H1 (cell line): ENCODE measurements at regions not wholly inside any gene's neighbourhood (a gene's known extent, or its start where the extent isn't known, plus 50 kb on each side); places are given as distances from the start of the nearest gene placed in this dataset.

Experiments used
- CTCF ChIA-PET: fragments of 300-600 bp; sonication (Branson Sonifier 250); formaldehyde crosslinking; loops from one replicate; lab custom pipeline; 2021; ENCODE audit not compliant: partially characterized antibody; lab: Charles Lee
- POLR2A ChIA-PET: fragments of 300-600 bp; sonication (Branson Sonifier 250); formaldehyde crosslinking; loops from one replicate; lab custom pipeline; 2021; ENCODE audit warnings: inconsistent platforms; ENCODE audit not compliant: partially characterized antibody; lab: Charles Lee
- DNase-seq, 2 experiments: peaks; one replicate each; pipeline versions ENCODE4 v3.0.0 to v3.0.0-alpha.2; 2010 to 2022; ENCODE audit warnings: low spot score in 2 of 2, low read depth in 1 of 2, mixed read lengths in 1 of 2
- FAIRE-seq: peaks from 2 replicates; lab custom pipeline; 2011; peaks lifted over from hg19 to GRCh38; lab: Jason Lieb, UNC
- H2AFZ ChIP-seq: 2 replicates; pipeline ENCODE4 v1.8.1; 2012; ENCODE audit warnings: low read length, inconsistent platforms
- H2AK5ac ChIP-seq: 2 replicates; pipeline ENCODE4 v1.6.1; 2013; ENCODE audit warnings: low read depth, low read length
- H2BK120ac ChIP-seq: replicated peaks from 2 replicates; pipeline ENCODE3; 2013; ENCODE audit warnings: low read depth, low read length, inconsistent platforms
- H2BK12ac ChIP-seq: 2 replicates; pipeline ENCODE4 v1.6.1; 2013; ENCODE audit warnings: low read depth, low read length
- H2BK15ac ChIP-seq: 2 replicates; pipeline ENCODE4 v1.6.1; 2013; ENCODE audit warnings: low read length
- H2BK20ac ChIP-seq: 2 replicates; pipeline ENCODE4 v1.6.1; 2013; ENCODE audit warnings: low read length
- H2BK5ac ChIP-seq: 2 replicates; pipeline ENCODE4 v1.6.1; 2013; ENCODE audit warnings: low read depth, low read length
- H3K14ac ChIP-seq: 2 replicates; pipeline ENCODE4 v1.6.1; 2013; ENCODE audit warnings: inconsistent platforms; ENCODE audit not compliant: insufficient read length
- H3K18ac ChIP-seq: 2 replicates; pipeline ENCODE4 v1.6.1; 2013; ENCODE audit warnings: low read length; ENCODE audit errors: extremely low read depth
- H3K23ac ChIP-seq: 2 replicates; pipeline ENCODE4 v1.6.1; 2013; ENCODE audit warnings: inconsistent platforms; ENCODE audit not compliant: insufficient read length
- H3K23me2 ChIP-seq: 2 replicates; pipeline ENCODE4 v1.6.1; 2013; ENCODE audit warnings: low read depth, low read length
- H3K27ac ChIP-seq: 2 replicates; pipeline ENCODE4 v1.6.1; 2011; ENCODE audit warnings: low read depth, low read length, inconsistent platforms
- H3K27me3 ChIP-seq, 4 experiments: replicated peaks in 1 of 4; 1 replicate in 1 of 4; 2 replicates in 3 of 4; pipeline versions ENCODE4 v1.6.1 to v1.8.1; 2011 to 2013; ENCODE audit warnings: low read length in 3 of 4, mild to moderate bottlenecking in 3 of 4, inconsistent platforms in 2 of 4, mixed read lengths in 2 of 4, moderate library complexity in 1 of 4; ENCODE audit not compliant: control insufficient read depth in 3 of 4, insufficient read depth in 3 of 4; ENCODE audit errors: extremely low read depth in 1 of 4
- H3K36me3 ChIP-seq, 4 experiments: 2 replicates each; pipeline versions ENCODE4 v1.6.1 to v1.8.1; 2011 to 2013; ENCODE audit warnings: mild to moderate bottlenecking in 4 of 4, low read length in 3 of 4, moderate library complexity in 2 of 4, control low read depth in 1 of 4, inconsistent platforms in 1 of 4; ENCODE audit not compliant: insufficient read depth in 4 of 4, control insufficient read depth in 2 of 4
- H3K4ac ChIP-seq: replicated peaks from 2 replicates; pipeline ENCODE3; 2013; ENCODE audit warnings: low read length, low read depth, mixed read lengths, inconsistent platforms; ENCODE audit not compliant: insufficient read length
- H3K4me1 ChIP-seq, 4 experiments: replicated peaks in 1 of 4; 1 replicate in 1 of 4; 2 replicates in 3 of 4; pipeline versions ENCODE4 v1.6.1 to v1.8.1; 2011 to 2013; ENCODE audit warnings: low read length in 3 of 4, inconsistent platforms in 2 of 4, mixed read lengths in 1 of 4; ENCODE audit not compliant: insufficient read depth in 4 of 4, control insufficient read depth in 3 of 4
- H3K4me2 ChIP-seq, 2 experiments: 2 replicates each; pipeline versions ENCODE4 v1.6.1 to v1.8.1; 2011 to 2013; ENCODE audit warnings: low read depth in 2 of 2, low read length in 2 of 2, control low read depth in 1 of 2, inconsistent platforms in 1 of 2, mild to moderate bottlenecking in 1 of 2; ENCODE audit not compliant: insufficient read depth in 1 of 2
- H3K4me3 ChIP-seq, 4 experiments: fragments of 200-600, 300-600 bp in 1 of 4; sonication (generic), shearing (Covaris generic), sonication (Bioruptor Twin) in 1 of 4; 2 replicates each; pipeline versions ENCODE4 v1.5.1 to v1.8.1; 2011 to 2016; ENCODE audit warnings: low read length in 4 of 4, low read depth in 3 of 4, control low read depth in 2 of 4, inconsistent platforms in 2 of 4, mild to moderate bottlenecking in 2 of 4, mixed read lengths in 1 of 4, moderate library complexity in 1 of 4; ENCODE audit not compliant: insufficient read depth in 2 of 4; ENCODE audit errors: extremely low read depth in 1 of 4
- H3K56ac ChIP-seq: replicated peaks from 2 replicates; pipeline ENCODE3; 2013; ENCODE audit warnings: low read depth, mild to moderate bottlenecking, mixed read lengths, low read length, inconsistent platforms; ENCODE audit not compliant: insufficient read length
- H3K79me1 ChIP-seq: 2 replicates; pipeline ENCODE4 v1.6.1; 2013; ENCODE audit warnings: low read depth, low read length, control low read depth
- H3K79me2 ChIP-seq, 2 experiments: 2 replicates each; pipeline versions ENCODE4 v1.6.1 to v1.8.1; 2012 to 2013; ENCODE audit warnings: low read length in 2 of 2, mild to moderate bottlenecking in 2 of 2, inconsistent platforms in 1 of 2; ENCODE audit not compliant: insufficient read depth in 2 of 2, control insufficient read depth in 1 of 2
- H3K9ac ChIP-seq, 4 experiments: replicated peaks in 1 of 4; 1 replicate in 1 of 4; 2 replicates in 3 of 4; pipeline versions ENCODE4 v1.6.1 to v1.8.1; 2011 to 2013; ENCODE audit warnings: low read depth in 3 of 4, low read length in 3 of 4, control low read depth in 2 of 4, mild to moderate bottlenecking in 2 of 4, moderate library complexity in 2 of 4, inconsistent platforms in 1 of 4; ENCODE audit errors: extremely low read depth in 1 of 4
- H3K9me3 ChIP-seq, 2 experiments: 2 replicates each; pipeline versions ENCODE4 v1.6.1 to v1.8.1; 2012 to 2013; ENCODE audit warnings: mild to moderate bottlenecking in 2 of 2, moderate library complexity in 2 of 2, control low read depth in 1 of 2, inconsistent platforms in 1 of 2, low read depth in 1 of 2, low read length in 1 of 2, mixed read lengths in 1 of 2; ENCODE audit not compliant: insufficient read depth in 2 of 2
- H4K20me1 ChIP-seq, 2 experiments: replicated peaks in 1 of 2; 2 replicates each; pipeline versions ENCODE3 to v1.8.1; 2011 to 2013; ENCODE audit warnings: inconsistent platforms in 2 of 2, low read length in 2 of 2, mild to moderate bottlenecking in 1 of 2; ENCODE audit not compliant: insufficient read depth in 2 of 2, control insufficient read depth in 1 of 2
- H4K5ac ChIP-seq: 2 replicates; pipeline ENCODE4 v1.6.1; 2013; ENCODE audit warnings: low read length, low read depth, mixed read lengths, inconsistent platforms; ENCODE audit not compliant: insufficient read length
- H4K8ac ChIP-seq: 2 replicates; pipeline ENCODE4 v1.8.0; 2013; ENCODE audit warnings: mild to moderate bottlenecking, moderate library complexity, low read length, inconsistent platforms; ENCODE audit not compliant: insufficient read depth; ENCODE audit errors: extremely low read depth
- H4K91ac ChIP-seq: replicated peaks from 2 replicates; pipeline ENCODE3; 2013; ENCODE audit warnings: low read length, mixed read lengths, inconsistent platforms; ENCODE audit not compliant: insufficient read length
- CBX5 ChIP-seq: fragments of 300-800, 300-1000 bp; sonication (generic); IDR thresholded peaks from 2 replicates; pipeline ENCODE4 v1.7.1; 2016; ENCODE audit warnings: antibody characterized with exemption, low read length, low read depth
- FOSL1 ChIP-seq: IDR thresholded peaks from 2 replicates; pipeline ENCODE4 v1.6.1; 2011; ENCODE audit warnings: mild to moderate bottlenecking, low read depth, low read length, moderate library complexity; ENCODE audit not compliant: insufficient read depth
- MAX ChIP-seq: IDR thresholded peaks from 2 replicates; pipeline ENCODE4 v1.6.1; 2012; ENCODE audit warnings: inconsistent platforms
- NRF1 ChIP-seq: IDR thresholded peaks from 2 replicates; pipeline ENCODE4 v1.6.1; 2011; ENCODE audit warnings: mild to moderate bottlenecking, low read depth, low read length, improper control_type of control experiment
- SP1 ChIP-seq: IDR thresholded peaks from 2 replicates; pipeline ENCODE4 v1.6.1; 2011; ENCODE audit warnings: low read depth, low read length
- SP4 ChIP-seq: IDR thresholded peaks from 2 replicates; pipeline ENCODE4 v1.6.1; 2012; ENCODE audit warnings: low read length, inconsistent platforms
- SRF ChIP-seq: IDR thresholded peaks from 2 replicates; pipeline ENCODE4 v1.6.1; 2011; ENCODE audit warnings: mild to moderate bottlenecking, low read depth, low read length, moderate library complexity
- WGBS, 2 experiments: shearing (Covaris generic) in 1 of 2; methylation state at CpG; one replicate each; pipeline versions ENCODE4 v1.1.6 to v1.1.7; 2013 to 2015; ENCODE audit warnings: low lambda C conversion rate in 2 of 2, mixed read lengths in 2 of 2, inconsistent platforms in 1 of 2, low coverage in 1 of 2, missing lambda C conversion rate in 1 of 2; ENCODE audit not compliant: insufficient replicate concordance in 2 of 2, insufficient coverage in 1 of 2, insufficient read length in 1 of 2; ENCODE audit errors: extremely low coverage in 1 of 2, missing lambda C conversion rate in 1 of 2; 5-methylcytosine and 5-hydroxymethylcytosine counted together

DNA sequence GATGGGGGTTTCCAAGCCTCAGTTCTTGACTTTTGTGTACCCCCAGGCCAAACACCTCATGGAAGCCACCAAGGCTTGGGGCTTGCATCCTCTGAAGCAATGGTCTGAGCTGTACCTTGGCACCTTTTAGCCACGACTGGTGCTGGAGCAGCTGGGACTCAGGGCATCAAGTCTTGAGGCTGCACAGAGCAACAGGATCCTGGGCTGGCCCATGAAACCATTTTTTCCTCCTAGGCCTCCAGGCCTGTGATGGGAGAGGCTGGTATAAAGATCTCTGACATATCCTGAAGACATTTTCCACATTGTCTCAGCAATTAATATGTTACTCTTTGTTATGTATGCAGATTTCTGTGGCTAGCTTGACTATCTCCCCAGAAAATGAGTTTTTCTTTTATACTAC lies 269.1 kb upstream of the TBX18 start:
- Histone ChIP-seq H2BK120ac (no peak overlapping the region), H2BK15ac (no peak overlapping the region), H3K27ac (no peak overlapping the region), H2BK5ac (no peak overlapping the region)
- TF ChIP-seq SRF, result no peak
- TF ChIP-seq CBX5, result 0 out of 2 replicates have a peak, but pooled peaks have one; percentile 67
- TF ChIP-seq FOSL1, result no peak
- TF ChIP-seq SP4, result no peak
- TF ChIP-seq NRF1, result no peak
- no peak for TF ChIP-seq SP1
- no peak for TF ChIP-seq MAX
- TF ChIP-seq, all 59 proteins: peak for 1
- Histone ChIP-seq H3K23me2 (no peaks in the 10 kb centered on the region), H2BK20ac (no peak overlapping the region), H3K23ac (no peak overlapping the region), H3K9me3 (peaks cover 21 to 32% of the 10 kb centered on the region in 2 experiments), H3K4me3 (no peak overlapping the region), H4K8ac (no peak overlapping the region), H3K4me1 (no peaks in the 10 kb centered on the region), H3K79me2 (no peaks in the 10 kb centered on the region), H2BK12ac (no peak overlapping the region), H3K4ac (no peak overlapping the region), H4K5ac (no peak overlapping the region), H3K36me3 (no peaks in the 10 kb centered on the region; a peak in 2 of 8 replicates), H3K56ac (no peak overlapping the region), H3K27me3 (no peaks in the 10 kb centered on the region), H3K9ac (no peak overlapping the region), H3K14ac (no peak overlapping the region), H3K79me1 (no peaks in the 10 kb centered on the region), H2AK5ac (no peak overlapping the region), H3K4me2 (no peak overlapping the region), H2AFZ (no peak overlapping the region), H3K18ac (no peak overlapping the region), H4K20me1 (no peaks in the 10 kb centered on the region), H4K91ac (no peak overlapping the region)
- DNase-seq, result no peak
- WGBS, 2 experiments, result 100% methylated on average over 1 of the region's 1 CpG; no CpG with 5 or more reads in 1 of the 2 experiments
- ChIA-PET CTCF (interaction anchor here (1.9 kb wide), 1 partner anchor 47 kb away, joined by 4 read pairs; no protein-coding TSS in a partner anchor), POLR2A (no interaction called here)
- no peak for FAIRE-seq
